Posterior cingulate gyrus (tissue), 11 donors: ENCODE measurements at regions not wholly inside any gene's neighbourhood (a gene's known extent, or its start where the extent isn't known, plus 50 kb on each side); places are given as distances from the start of the nearest gene placed in this dataset.

Experiments used
- DNase-seq, 10 donors: peaks; one replicate each; pipeline versions ENCODE4 v3.0.0 to v3.0.0-alpha.2; 2020 to 2021; ENCODE audit warnings: mixed read lengths in 3 of 10
- intact Hi-C: fragments of 100-400 bp; cut with DNase I; formaldehyde crosslinking; loops from one replicate; pipeline ENCODE4 v1.15.1; 2023

DNA sequence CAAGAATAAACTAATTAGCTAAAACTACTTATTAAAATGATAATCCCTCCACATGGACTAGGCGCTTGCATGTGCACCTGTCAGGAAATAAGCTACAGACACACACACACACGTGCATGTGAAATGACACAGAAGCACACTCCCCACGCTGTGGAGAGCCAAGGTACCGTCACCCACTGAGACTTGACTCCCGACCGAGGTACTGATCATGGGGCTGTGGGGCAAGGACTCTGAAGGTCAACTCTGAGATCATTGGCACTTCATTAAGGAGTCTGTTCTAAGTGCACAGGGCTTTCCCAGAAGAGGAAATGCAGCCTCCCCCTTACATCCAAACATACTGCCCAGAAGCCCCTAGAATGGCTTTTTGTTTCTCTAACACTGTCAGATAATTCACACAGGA is 264.4 kb upstream of the WWC1 start:
- intact Hi-C loops, result no loop called here
- no peak for DNase-seq

GRCh38 chr5:168030912-168031311 is 260.5 kb upstream of the WWC1 start:
- DNase-seq, result no peak
- intact Hi-C loops, result no loop called here

- DNase-seq, result no peak
- intact Hi-C loops, result no loop called here
Measured at GRCh38 chr5:168031614-168032013, 259.8 kb upstream of the WWC1 start.

- intact Hi-C loops, result no loop called here
- no peak for DNase-seq
Measured at GRCh38 chr5:168039039-168039438, 252.4 kb upstream of the WWC1 start.

DNA sequence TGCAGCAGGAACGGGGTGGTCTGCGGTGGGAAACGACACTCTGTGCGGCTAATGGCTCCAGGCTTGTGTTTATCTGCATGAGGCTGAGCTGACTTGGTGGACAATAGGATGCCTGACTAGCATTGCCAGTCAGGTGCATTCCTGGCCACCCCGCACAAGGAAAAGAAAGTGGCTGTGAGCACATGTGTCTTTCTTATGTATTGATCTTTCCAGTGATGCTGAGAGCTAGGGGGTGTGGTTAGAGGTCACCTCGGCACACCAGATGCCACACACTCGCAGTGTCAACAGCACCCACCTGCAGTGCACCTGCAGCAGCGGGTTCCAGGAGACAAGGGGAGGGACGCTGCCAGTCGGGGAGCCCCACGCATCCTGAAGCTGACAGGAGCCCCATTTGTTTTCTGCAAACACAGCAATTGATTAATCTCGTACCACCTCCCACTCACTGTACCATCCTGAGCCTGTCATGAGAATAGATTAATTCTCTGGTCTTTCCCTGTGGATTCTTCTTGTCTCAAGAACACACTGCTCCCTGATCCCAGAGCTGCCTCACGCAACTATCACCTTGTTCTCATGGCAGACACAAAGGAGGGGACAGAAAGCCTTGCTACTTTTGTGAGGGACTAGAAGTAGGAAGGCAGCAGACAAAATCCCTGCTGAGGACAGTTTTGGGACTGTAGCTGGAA is 251.7 kb upstream of the WWC1 start:
- no peak for DNase-seq
- intact Hi-C loops, result no loop called here

- no peak for DNase-seq
- intact Hi-C loops, result no loop called here
Measured at GRCh38 chr5:168041583-168041982, 249.9 kb upstream of the WWC1 start.

DNA sequence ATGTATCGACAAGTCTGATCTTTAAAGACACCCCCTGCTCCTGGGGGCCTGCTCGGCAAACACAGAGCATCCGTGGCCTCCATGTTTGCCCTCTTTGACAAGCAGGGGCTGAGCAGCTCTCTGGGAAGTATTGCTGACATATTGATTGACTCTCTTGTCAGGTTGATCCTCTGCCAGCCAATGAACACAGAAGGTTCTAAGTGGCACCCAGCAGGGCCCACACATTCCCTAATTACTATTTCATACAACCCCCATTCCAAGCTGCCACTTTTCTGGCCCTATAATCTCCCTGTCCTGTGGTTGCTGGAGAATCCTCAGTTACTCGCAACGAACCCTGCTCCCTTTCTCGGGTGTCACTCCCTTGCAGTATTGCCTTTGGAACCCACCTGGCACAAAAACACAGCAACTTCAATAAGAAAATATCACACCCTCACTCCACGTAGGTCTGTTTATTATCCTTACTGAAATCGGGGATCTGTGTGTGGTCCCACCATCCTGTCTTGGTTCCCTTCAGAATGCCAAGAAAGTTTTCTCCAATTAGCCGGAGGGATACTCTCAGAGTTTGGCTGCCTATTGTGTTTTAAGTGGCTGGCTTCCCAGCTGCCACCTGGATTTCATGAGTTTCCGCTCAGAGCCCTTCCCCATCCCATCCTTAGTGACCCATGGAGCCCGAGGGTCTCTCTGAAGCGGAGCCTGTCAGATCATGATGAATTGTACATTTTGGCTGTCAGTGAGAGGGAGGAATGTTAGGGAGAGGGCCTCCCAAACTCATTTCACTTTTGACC is 249.0 kb upstream of the WWC1 start:
- intact Hi-C loops, result no loop called here
- DNase-seq, result no peak

- intact Hi-C loops, result no loop called here
- no peak for DNase-seq
Measured at GRCh38 chr5:168046163-168046562, 245.3 kb upstream of the WWC1 start.

DNA sequence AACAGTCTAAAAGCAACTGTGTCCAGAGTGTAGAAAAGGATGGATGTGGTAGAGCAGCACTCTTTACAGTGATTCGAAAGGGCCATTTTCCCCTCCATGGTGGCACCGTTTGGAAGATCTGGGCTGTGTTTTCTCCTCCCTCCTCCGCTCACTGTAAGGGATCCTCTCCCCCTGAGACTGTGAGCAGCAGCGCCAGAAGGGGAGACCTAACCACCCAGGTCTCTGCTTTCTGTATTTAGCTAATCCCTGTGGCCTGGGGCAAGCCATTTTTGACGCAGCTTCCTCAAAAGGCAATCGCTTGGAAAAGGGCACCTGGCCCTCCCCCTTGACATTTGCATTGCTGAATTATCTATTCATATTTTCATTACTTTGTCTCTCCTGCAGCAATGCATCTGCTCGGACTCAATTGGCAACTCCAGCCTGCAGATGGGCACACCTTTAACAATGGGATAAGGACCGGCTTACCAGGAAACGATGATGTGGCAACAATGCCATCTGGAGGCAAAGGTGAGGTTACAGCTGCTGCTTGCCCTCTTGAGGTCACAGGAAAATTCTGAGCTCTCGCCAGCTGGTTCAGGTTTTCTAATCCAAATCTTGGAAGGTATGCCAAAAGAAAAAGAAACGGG is 244.3 kb upstream of the WWC1 start:
- DNase-seq, result peak in 6 of 10 donors; percentile 19 to 81 (median 28)
- intact Hi-C loops, result loop anchor here (1.0 kb wide), 1 partner anchor 324 kb away; no protein-coding TSS in a partner anchor

GRCh38 chr5:168047669-168048111 is 243.8 kb upstream of the WWC1 start:
- peak in 6 of 10 donors; percentile 5 to 84 (median 27) for DNase-seq
- intact Hi-C loops, result loop anchor here (1.0 kb wide), 1 partner anchor 324 kb away; no protein-coding TSS in a partner anchor

- DNase-seq, result no peak
- intact Hi-C loops, result no loop called here
Measured at GRCh38 chr5:168048486-168048885, 243.0 kb upstream of the WWC1 start.

DNA sequence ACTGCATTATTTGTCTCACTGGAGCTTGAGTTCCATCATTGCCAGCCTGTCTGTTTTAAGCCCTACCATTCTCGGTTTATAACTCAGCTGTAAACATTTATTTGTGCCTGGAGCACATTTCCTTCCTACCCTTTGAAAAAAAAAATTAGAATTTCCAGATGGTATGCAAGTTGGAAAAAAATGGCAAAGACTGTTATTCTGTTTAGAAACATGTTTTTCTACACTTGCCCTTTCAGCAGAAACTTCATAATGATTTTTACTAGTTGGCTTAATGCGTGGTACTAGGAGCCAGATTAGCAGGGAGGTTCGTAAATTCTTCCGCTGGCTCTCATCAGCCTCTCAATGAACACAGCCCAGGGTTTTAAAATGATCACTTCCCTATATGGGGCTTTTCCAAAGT is 238.8 kb upstream of the WWC1 start:
- intact Hi-C loops, result no loop called here
- DNase-seq, result no peak

- intact Hi-C loops, result no loop called here
- no peak for DNase-seq
Measured at GRCh38 chr5:168054091-168054490, 237.4 kb upstream of the WWC1 start.

DNA sequence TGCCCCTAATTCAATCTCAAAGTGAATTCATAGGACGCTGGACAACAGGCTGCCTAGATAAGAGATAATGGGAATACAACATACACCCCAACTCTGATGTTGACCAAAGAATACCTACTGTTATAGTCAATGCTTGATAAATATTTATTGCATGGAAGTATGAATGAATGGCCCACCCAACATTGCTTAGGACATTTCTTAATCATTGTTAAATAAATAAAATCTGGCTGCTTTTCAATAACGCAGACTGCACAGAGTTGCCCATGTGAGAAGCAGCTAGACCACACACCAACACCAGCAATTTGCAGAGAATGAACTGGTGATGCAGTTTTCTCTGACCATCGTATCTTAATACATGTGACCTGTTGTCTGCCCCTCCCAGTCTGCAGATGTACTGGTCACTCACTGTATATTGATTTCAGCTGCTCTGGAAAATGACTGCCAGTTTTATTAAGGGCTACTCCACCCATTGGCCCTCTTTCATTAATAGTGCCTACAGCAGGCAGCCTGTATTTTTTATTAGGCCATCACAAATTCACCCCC is 236.2 kb upstream of the WWC1 start:
- no peak for DNase-seq
- intact Hi-C loops, result no loop called here

DNA sequence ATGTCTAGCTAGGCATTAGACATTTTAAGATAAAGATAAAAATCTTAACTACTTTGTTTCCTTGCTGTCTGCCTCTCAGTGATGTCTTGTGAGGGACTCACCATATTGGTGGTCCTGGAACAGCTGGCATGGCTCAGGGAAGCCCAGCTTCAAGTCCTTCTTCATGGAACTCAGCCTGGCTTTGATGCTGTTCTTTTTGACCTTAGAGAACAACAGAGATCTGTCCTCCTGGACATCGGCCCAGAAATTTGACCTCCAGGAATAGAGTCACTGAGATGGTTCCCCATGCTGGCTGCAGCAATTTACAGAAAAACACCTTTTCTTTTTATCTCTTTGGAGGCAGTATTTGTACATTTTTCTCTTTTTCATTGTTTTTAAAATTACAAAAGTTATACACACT is 235.5 kb upstream of the WWC1 start:
- DNase-seq, result no peak
- intact Hi-C loops, result no loop called here

GRCh38 chr5:168056499-168057182 is 234.8 kb upstream of the WWC1 start:
- intact Hi-C loops, result no loop called here
- DNase-seq, result no peak

DNA sequence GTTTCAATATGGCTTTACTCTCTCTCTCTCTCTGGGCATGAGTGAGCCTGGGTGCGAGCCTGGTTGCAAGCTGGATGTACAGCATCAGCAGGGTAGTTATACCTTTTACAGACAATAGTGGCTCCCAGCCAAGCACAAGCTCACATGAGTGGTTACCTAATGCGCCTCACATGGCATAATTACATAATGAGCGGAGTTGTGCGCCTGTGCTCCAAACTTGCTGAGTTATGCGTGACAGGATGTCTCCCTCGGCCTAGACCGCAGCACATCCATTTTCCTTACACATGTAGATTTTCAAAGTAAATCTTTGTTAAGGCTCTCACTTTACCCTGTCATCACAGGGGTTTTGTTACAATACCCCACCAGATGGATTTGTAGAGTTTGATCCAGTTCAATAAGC is 233.5 kb upstream of the WWC1 start:
- DNase-seq, result no peak
- intact Hi-C loops, result no loop called here

- DNase-seq, result no peak
- intact Hi-C loops, result no loop called here
Measured at GRCh38 chr5:168059131-168059530, 232.3 kb upstream of the WWC1 start.

DNA sequence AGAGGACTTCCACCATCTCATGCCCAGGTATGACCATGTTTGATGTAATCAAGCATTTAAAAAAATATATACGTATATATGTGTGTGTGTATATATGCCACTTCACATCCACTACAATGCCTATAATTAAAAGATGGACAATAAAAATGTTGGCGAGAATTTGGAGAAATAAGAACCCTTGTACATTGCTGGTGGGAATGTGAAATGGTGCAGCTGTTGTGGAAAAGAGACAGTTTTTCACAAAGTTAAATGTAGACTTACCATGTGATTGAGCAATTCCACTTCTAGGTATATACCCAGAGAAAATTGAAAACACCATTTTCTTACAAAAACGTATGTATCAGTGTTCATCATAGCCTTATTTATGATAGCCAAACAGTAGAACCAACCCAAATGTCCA is 229.2 kb upstream of the WWC1 start:
- DNase-seq, result no peak
- intact Hi-C loops, result no loop called here

GRCh38 chr5:168064457-168064856 is 227.0 kb upstream of the WWC1 start:
- DNase-seq, result no peak
- intact Hi-C loops, result no loop called here
